HepG2 (cell line): ENCODE measurements at regions not wholly inside any gene's neighbourhood (a gene's known extent, or its start where the extent isn't known, plus 50 kb on each side); places are given as distances from the start of the nearest gene placed in this dataset.

Experiments used
- CHD2 ChIP-seq: IDR thresholded peaks from 2 replicates; pipeline ENCODE4 v1.6.1; 2011; ENCODE audit warnings: low read depth, low read length, improper control_type of control experiment
- GATAD2A ChIP-seq: IDR thresholded peaks from 2 replicates; pipeline ENCODE4 v1.6.1; 2016
- JDP2 ChIP-seq: sonication (generic); formaldehyde crosslinking; IDR thresholded peaks from 2 replicates; pipeline ENCODE4 v1.8.1; 2022; ENCODE audit warnings: missing genetic modification reagents, borderline replicate concordance
- MAFG ChIP-seq: sonication (generic); formaldehyde crosslinking; IDR thresholded peaks from 2 replicates; pipeline ENCODE4 v1.5.1; 2020; ENCODE audit warnings: mild to moderate bottlenecking, missing genetic modification reagents
- NBN ChIP-seq: fragments of 450-650 bp; conservative IDR thresholded peaks from 2 replicates; pipeline ENCODE4 v1.6.1; 2017
- POLR2A ChIP-seq, 2 experiments: IDR thresholded peaks; 2 replicates each; pipeline ENCODE4 v1.6.1; 2011; ENCODE audit warnings: low read depth in 2 of 2, low read length in 2 of 2, mild to moderate bottlenecking in 1 of 2, moderate library complexity in 1 of 2; ENCODE audit not compliant: insufficient read depth in 1 of 2
- RORA ChIP-seq: sonication (generic); formaldehyde crosslinking; IDR thresholded peaks from 2 replicates; pipeline ENCODE4 v1.5.0; 2020; ENCODE audit warnings: mild to moderate bottlenecking, missing genetic modification reagents, moderate library complexity
- SP1 ChIP-seq, 2 experiments: fragments of 450-650 bp in 1 of 2; sonication (generic) in 1 of 2; formaldehyde crosslinking in 1 of 2; IDR thresholded peaks; 2 replicates each; pipeline versions ENCODE4 v1.4.0 to v1.6.1; 2016 to 2020; ENCODE audit warnings: missing genetic modification reagents in 1 of 2
- THYN1 ChIP-seq: sonication (generic); formaldehyde crosslinking; IDR thresholded peaks from 2 replicates; pipeline ENCODE4 v1.8.1; 2023; ENCODE audit warnings: low read depth, mild to moderate bottlenecking, moderate library complexity, missing genetic modification reagents, borderline replicate concordance
- ZNF10 ChIP-seq: sonication (generic); formaldehyde crosslinking; IDR thresholded peaks from 2 replicates; pipeline ENCODE4 v1.4.0; 2020; ENCODE audit warnings: mild to moderate bottlenecking, low read depth, missing genetic modification reagents, borderline replicate concordance
- ZNF282 ChIP-seq: fragments of 450-650 bp; IDR thresholded peaks from 2 replicates; pipeline ENCODE4 v1.6.1; 2018; ENCODE audit not compliant: partially characterized antibody
- ZNF343 ChIP-seq: sonication (generic); formaldehyde crosslinking; IDR thresholded peaks from 2 replicates; pipeline ENCODE4 v1.4.0; 2020; ENCODE audit warnings: mild to moderate bottlenecking, missing genetic modification reagents
- ZNF629 ChIP-seq: sonication (generic); formaldehyde crosslinking; conservative IDR thresholded peaks from 2 replicates; pipeline ENCODE4 v1.5.0; 2020; ENCODE audit warnings: missing genetic modification reagents
- ZNF841 ChIP-seq: sonication (generic); formaldehyde crosslinking; IDR thresholded peaks from 2 replicates; pipeline ENCODE4 v1.8.1; 2023; ENCODE audit warnings: missing genetic modification reagents, borderline replicate concordance
- TF ChIP-seq, protein P1 (sequence below): sonication (generic); formaldehyde crosslinking; IDR thresholded peaks from 2 replicates; pipeline ENCODE4 v1.4.0; 2020; ENCODE audit warnings: mild to moderate bottlenecking, missing genetic modification reagents
- TF ChIP-seq, protein P2 (sequence below), 2 experiments: sonication (generic) in 1 of 2; formaldehyde crosslinking in 1 of 2; IDR thresholded peaks; 2 replicates each; pipeline versions ENCODE4 v1.5.1 to v1.6.1; 2011 to 2020; ENCODE audit warnings: borderline replicate concordance in 1 of 2, low read depth in 1 of 2, low read length in 1 of 2, mild to moderate bottlenecking in 1 of 2, missing genetic modification reagents in 1 of 2, moderate library complexity in 1 of 2
- TF ChIP-seq, protein P3 (sequence below): sonication (generic); formaldehyde crosslinking; IDR thresholded peaks from 2 replicates; pipeline ENCODE4 v1.4.0; 2020; ENCODE audit warnings: low read depth, mild to moderate bottlenecking, missing genetic modification reagents
- TF ChIP-seq, protein P4 (sequence below): sonication (generic); formaldehyde crosslinking; IDR thresholded peaks from 2 replicates; pipeline ENCODE4 v1.5.0; 2020; ENCODE audit warnings: missing genetic modification reagents, mild to moderate bottlenecking, borderline replicate concordance
- TF ChIP-seq, protein P5 (sequence below): sonication (generic); formaldehyde crosslinking; IDR thresholded peaks from 2 replicates; pipeline ENCODE4 v1.8.1; 2023; ENCODE audit warnings: mild to moderate bottlenecking, inconsistent platforms, moderate library complexity, missing genetic modification reagents, borderline replicate concordance
- TF ChIP-seq, protein P6 (sequence below): sonication (generic); formaldehyde crosslinking; IDR thresholded peaks from 2 replicates; pipeline ENCODE4 v1.5.1; 2020; ENCODE audit warnings: missing genetic modification reagents, mild to moderate bottlenecking, borderline replicate concordance

DNA sequence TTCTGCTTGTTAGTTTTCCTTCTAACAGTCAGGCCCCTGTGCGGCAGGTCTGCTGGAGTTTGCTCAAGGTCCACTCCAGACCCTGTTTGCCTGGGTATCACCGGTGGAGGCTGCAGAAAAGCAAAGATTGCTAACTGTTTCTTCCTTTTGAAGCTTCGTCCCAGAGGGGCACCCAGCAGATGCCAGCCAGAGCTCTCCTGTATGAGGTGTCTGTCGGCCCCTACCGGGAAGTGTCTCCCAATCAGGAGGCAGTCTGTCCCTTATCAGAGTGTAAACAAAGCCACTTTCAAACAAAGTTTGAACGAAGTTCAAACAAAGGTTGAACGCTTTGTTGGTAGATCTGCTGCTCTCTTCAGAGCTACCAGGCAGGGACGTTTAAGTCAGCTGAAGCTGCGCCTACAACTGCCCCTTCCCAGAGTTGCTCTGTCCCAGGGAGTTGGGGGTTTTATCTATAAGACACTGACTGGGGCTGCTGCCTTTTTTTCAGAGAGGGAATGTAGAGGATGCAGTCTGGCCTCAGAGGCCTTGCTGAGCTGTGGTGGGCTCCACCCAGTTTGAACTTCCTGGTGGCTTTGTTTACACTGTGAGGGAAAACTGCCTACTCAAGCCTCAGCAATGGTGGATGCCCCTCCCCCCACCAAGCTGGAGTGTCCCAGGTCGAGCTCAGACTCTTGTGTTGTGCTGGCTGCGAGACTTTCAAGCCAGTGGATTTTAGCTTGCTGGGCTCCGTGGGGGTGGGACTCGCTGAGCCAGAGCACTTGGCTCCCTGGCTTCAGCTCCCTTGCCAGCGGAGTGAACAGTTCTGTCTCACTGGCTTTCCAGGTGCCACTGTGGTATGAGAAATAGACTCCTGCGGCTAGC lies 401.8 kb downstream of the SRGAP2C start (continued):
- TF ChIP-seq, protein P1, sequence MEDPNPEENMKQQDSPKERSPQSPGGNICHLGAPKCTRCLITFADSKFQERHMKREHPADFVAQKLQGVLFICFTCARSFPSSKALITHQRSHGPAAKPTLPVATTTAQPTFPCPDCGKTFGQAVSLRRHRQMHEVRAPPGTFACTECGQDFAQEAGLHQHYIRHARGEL (CRISPR knock-in tag) = peak; percentile 99
- no peak for TF ChIP-seq ZNF841
- TF ChIP-seq ZNF282 = no peak
- no peak for TF ChIP-seq SP1 (IDR thresholded peaks at IDR 0.05)
- TF ChIP-seq SP1 (CRISPR knock-in tag; IDR thresholded peaks at IDR 0.05) = no peak
- TF ChIP-seq MAFG (CRISPR knock-in tag) = 0 out of 2 replicates have a peak, but pooled peaks have one; percentile 50
- peak; percentile 81 for TF ChIP-seq GATAD2A (CRISPR knock-in tag)
- peak; percentile 62; the same call in 1 of the 2 replicates for TF ChIP-seq ZNF343
- TF ChIP-seq, protein P2, sequence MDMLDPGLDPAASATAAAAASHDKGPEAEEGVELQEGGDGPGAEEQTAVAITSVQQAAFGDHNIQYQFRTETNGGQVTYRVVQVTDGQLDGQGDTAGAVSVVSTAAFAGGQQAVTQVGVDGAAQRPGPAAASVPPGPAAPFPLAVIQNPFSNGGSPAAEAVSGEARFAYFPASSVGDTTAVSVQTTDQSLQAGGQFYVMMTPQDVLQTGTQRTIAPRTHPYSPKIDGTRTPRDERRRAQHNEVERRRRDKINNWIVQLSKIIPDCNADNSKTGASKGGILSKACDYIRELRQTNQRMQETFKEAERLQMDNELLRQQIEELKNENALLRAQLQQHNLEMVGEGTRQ (IDR thresholded peaks at IDR 0.05; ENCODE audit: low read depth, low read length) = no peak
- TF ChIP-seq, protein P2 (CRISPR knock-in tag; IDR thresholded peaks at IDR 0.05; ENCODE audit: borderline replicate concordance) = no peak
- TF ChIP-seq, protein P3, sequence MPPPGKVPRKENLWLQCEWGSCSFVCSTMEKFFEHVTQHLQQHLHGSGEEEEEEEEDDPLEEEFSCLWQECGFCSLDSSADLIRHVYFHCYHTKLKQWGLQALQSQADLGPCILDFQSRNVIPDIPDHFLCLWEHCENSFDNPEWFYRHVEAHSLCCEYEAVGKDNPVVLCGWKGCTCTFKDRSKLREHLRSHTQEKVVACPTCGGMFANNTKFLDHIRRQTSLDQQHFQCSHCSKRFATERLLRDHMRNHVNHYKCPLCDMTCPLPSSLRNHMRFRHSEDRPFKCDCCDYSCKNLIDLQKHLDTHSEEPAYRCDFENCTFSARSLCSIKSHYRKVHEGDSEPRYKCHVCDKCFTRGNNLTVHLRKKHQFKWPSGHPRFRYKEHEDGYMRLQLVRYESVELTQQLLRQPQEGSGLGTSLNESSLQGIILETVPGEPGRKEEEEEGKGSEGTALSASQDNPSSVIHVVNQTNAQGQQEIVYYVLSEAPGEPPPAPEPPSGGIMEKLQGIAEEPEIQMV (CRISPR knock-in tag) = no peak
- TF ChIP-seq, protein P4, sequence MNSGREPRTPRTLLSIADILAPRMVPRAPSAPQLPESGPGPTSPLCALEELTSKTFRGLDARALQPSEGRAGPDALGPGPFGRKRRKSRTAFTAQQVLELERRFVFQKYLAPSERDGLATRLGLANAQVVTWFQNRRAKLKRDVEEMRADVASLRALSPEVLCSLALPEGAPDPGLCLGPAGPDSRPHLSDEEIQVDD = no peak
- TF ChIP-seq, protein P5, sequence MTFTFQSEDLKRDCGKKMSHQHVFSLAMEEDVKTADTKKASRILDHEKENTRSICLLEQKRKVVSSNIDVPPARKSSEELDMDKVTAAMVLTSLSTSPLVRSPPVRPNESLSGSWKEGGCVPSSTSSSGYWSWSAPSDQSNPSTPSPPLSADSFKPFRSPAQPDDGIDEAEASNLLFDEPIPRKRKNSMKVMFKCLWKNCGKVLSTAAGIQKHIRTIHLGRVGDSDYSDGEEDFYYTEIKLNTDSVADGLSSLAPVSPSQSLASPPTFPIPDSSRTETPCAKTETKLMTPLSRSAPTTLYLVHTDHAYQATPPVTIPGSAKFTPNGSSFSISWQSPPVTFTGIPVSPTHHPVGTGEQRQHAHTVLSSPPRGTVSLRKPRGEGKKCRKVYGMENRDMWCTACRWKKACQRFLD (CRISPR knock-in tag) = no peak
- 0 out of 2 replicates have a peak, but pooled peaks have one; percentile 47 for TF ChIP-seq RORA
- peak; percentile 27 to 58; a peak in 3 of 4 replicates for TF ChIP-seq POLR2A (IDR thresholded peaks at IDR 0.05; ENCODE audit: insufficient read depth in 1 of 2, low read depth in 2 of 2, low read length in 2 of 2)
- TF ChIP-seq THYN1 (CRISPR knock-in tag) = no peak
- TF ChIP-seq, protein P6, sequence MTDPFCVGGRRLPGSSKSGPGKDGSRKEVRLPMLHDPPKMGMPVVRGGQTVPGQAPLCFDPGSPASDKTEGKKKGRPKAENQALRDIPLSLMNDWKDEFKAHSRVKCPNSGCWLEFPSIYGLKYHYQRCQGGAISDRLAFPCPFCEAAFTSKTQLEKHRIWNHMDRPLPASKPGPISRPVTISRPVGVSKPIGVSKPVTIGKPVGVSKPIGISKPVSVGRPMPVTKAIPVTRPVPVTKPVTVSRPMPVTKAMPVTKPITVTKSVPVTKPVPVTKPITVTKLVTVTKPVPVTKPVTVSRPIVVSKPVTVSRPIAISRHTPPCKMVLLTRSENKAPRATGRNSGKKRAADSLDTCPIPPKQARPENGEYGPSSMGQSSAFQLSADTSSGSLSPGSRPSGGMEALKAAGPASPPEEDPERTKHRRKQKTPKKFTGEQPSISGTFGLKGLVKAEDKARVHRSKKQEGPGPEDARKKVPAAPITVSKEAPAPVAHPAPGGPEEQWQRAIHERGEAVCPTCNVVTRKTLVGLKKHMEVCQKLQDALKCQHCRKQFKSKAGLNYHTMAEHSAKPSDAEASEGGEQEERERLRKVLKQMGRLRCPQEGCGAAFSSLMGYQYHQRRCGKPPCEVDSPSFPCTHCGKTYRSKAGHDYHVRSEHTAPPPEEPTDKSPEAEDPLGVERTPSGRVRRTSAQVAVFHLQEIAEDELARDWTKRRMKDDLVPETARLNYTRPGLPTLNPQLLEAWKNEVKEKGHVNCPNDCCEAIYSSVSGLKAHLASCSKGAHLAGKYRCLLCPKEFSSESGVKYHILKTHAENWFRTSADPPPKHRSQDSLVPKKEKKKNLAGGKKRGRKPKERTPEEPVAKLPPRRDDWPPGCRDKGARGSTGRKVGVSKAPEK (CRISPR knock-in tag) = peak; percentile 77; the same call in 1 of the 2 replicates
- TF ChIP-seq CHD2 = peak; percentile 34; the same call in 1 of the 2 replicates
- TF ChIP-seq NBN = no peak
- peak; percentile 6; the same call in 1 of the 2 replicates for TF ChIP-seq ZNF629 (CRISPR knock-in tag)
- no peak for TF ChIP-seq JDP2 (CRISPR knock-in tag)
- TF ChIP-seq ZNF10 (CRISPR knock-in tag) = no peak
